ENCODE measurements at regions not wholly inside any gene's neighbourhood (a gene's known extent, or its start where the extent isn't known, plus 50 kb on each side); places are given as distances from the start of the nearest gene placed in this dataset.

DNA sequence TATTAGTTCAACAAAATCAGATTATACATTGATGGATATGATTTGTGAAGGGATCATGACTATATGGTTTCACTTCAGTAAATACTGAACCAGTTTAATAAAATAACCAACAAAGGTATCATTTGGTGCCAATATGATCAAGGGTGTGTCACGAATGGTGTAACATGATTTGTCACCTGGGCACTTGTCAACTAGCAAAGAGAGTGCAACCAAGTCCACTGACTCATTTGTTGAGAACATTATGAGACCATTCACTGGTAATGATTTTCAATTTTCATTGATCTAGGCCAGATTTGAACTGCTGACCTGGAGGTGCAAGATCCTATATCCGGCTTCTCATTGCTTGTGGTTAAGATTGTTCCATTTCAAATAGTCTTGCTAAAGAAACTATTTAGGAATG is 1037.9 kb downstream of the ROBO2 start:
- H3K4me1 ChIP-seq (ENCODE audit: insufficient read depth, low read length, poor library complexity, severe bottlenecking) = no peaks in the 10 kb centered on the region
- no peaks in the 10 kb centered on the region for H4K20me1 ChIP-seq (ENCODE audit: insufficient read depth, low read length, poor library complexity, severe bottlenecking)
- no peak overlapping the region for H3K4me3 ChIP-seq (ENCODE audit: low read length, poor library complexity, severe bottlenecking)
- no peak overlapping the region for H3K4me2 ChIP-seq (ENCODE audit: low read depth, low read length, poor library complexity, severe bottlenecking)
- H3F3A ChIP-seq (ENCODE audit: low read depth) = no peaks in the 10 kb centered on the region
- H3K27me3 ChIP-seq (ENCODE audit: insufficient read depth, low read length, poor library complexity, severe bottlenecking) = no peaks in the 10 kb centered on the region
- H2AFZ ChIP-seq (ENCODE audit: low read length) = no peak overlapping the region
- H3K9me3 ChIP-seq (ENCODE audit: insufficient read depth, low read depth, low read length) = no peaks in the 10 kb centered on the region
- H3K79me2 ChIP-seq (ENCODE audit: insufficient read depth, low read length) = no peaks in the 10 kb centered on the region
- H3K9ac ChIP-seq (ENCODE audit: low read depth, low read length, poor library complexity, severe bottlenecking) = no peak overlapping the region
- no peak for TF ChIP-seq EZH2phosphoT487 (IDR thresholded peaks at IDR 0.05; ENCODE audit: borderline replicate concordance)
- TF ChIP-seq, protein P1, sequence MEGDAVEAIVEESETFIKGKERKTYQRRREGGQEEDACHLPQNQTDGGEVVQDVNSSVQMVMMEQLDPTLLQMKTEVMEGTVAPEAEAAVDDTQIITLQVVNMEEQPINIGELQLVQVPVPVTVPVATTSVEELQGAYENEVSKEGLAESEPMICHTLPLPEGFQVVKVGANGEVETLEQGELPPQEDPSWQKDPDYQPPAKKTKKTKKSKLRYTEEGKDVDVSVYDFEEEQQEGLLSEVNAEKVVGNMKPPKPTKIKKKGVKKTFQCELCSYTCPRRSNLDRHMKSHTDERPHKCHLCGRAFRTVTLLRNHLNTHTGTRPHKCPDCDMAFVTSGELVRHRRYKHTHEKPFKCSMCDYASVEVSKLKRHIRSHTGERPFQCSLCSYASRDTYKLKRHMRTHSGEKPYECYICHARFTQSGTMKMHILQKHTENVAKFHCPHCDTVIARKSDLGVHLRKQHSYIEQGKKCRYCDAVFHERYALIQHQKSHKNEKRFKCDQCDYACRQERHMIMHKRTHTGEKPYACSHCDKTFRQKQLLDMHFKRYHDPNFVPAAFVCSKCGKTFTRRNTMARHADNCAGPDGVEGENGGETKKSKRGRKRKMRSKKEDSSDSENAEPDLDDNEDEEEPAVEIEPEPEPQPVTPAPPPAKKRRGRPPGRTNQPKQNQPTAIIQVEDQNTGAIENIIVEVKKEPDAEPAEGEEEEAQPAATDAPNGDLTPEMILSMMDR (conservative IDR thresholded peaks at IDR 0.05; ENCODE audit: low read length) = no peak
- H3K9me2 ChIP-seq (replicated peaks; ENCODE audit: low read depth, low read length) = no peaks in the 10 kb centered on the region
- H3K36me3 ChIP-seq (ENCODE audit: insufficient read depth, low read length) = no peaks in the 10 kb centered on the region

DNA sequence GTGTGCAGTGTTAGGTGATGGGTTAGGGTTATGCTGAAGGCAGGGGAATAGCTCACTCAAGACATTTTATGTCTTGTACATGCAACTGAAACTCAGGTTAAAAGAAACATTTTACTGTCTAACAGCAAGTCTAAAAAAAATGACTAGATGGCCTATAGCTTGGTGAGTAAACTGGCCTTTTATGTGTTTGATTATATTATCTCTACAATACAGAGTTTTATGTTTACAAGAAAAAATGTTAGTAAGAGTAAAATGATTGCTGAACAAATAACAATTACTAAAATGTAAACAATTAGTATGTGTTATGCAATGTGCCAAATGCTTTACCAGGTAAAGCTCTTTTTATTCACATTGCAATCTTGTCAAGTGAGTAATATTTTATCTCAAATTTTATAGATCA is 1039.6 kb downstream of the ROBO2 start:
- TF ChIP-seq, protein P1 (conservative IDR thresholded peaks at IDR 0.05; ENCODE audit: low read length) = no peak
- no peak for TF ChIP-seq EZH2phosphoT487 (IDR thresholded peaks at IDR 0.05; ENCODE audit: borderline replicate concordance)
- Histone ChIP-seq H3K79me2 (ENCODE audit: insufficient read depth, low read length) (no peaks in the 10 kb centered on the region), H3K9me3 (ENCODE audit: insufficient read depth, low read depth, low read length) (no peaks in the 10 kb centered on the region), H3K36me3 (ENCODE audit: insufficient read depth, low read length) (no peaks in the 10 kb centered on the region), H3K9me2 (replicated peaks; ENCODE audit: low read depth, low read length) (no peaks in the 10 kb centered on the region), H3K9ac (ENCODE audit: low read depth, low read length, poor library complexity, severe bottlenecking) (no peak overlapping the region), H2AFZ (ENCODE audit: low read length) (no peak overlapping the region), H3K4me3 (ENCODE audit: low read length, poor library complexity, severe bottlenecking) (no peak overlapping the region), H4K20me1 (ENCODE audit: insufficient read depth, low read length, poor library complexity, severe bottlenecking) (no peaks in the 10 kb centered on the region), H3K27me3 (ENCODE audit: insufficient read depth, low read length, poor library complexity, severe bottlenecking) (no peaks in the 10 kb centered on the region), H3K4me1 (ENCODE audit: insufficient read depth, low read length, poor library complexity, severe bottlenecking) (no peaks in the 10 kb centered on the region), H3F3A (ENCODE audit: low read depth) (no peaks in the 10 kb centered on the region), H3K4me2 (ENCODE audit: low read depth, low read length, poor library complexity, severe bottlenecking) (no peak overlapping the region)

DNA sequence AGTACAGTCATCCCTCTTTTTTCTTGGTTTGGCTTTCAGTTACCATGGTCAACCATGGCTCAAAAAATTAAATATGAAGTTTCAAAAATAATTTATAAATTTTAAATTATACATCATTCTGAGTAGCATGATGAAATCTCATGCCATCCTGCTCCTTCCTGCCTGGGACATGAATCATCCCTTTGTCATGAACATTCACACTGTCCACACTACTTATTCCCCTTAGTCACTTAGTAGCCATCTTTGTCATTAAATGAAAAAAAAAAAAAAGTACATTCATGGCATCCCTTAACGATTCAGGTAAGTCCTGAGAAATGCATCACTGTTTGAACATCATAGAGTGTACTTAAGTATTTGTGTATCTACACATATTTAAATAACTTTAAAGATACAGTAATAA is 1046.3 kb downstream of the ROBO2 start:
- Histone ChIP-seq H3K4me3 (ENCODE audit: low read length, poor library complexity, severe bottlenecking) (no peak overlapping the region), H3K4me2 (ENCODE audit: low read depth, low read length, poor library complexity, severe bottlenecking) (no peak overlapping the region), H3K79me2 (ENCODE audit: insufficient read depth, low read length) (no peaks in the 10 kb centered on the region), H3K27me3 (ENCODE audit: insufficient read depth, low read length, poor library complexity, severe bottlenecking) (no peaks in the 10 kb centered on the region), H2AFZ (ENCODE audit: low read length) (no peak overlapping the region), H3K9ac (ENCODE audit: low read depth, low read length, poor library complexity, severe bottlenecking) (no peak overlapping the region), H3K36me3 (ENCODE audit: insufficient read depth, low read length) (no peaks in the 10 kb centered on the region), H3K9me2 (replicated peaks; ENCODE audit: low read depth, low read length) (no peaks in the 10 kb centered on the region), H4K20me1 (ENCODE audit: insufficient read depth, low read length, poor library complexity, severe bottlenecking) (no peaks in the 10 kb centered on the region), H3K4me1 (ENCODE audit: insufficient read depth, low read length, poor library complexity, severe bottlenecking) (no peaks in the 10 kb centered on the region), H3F3A (ENCODE audit: low read depth) (no peaks in the 10 kb centered on the region), H3K9me3 (ENCODE audit: insufficient read depth, low read depth, low read length) (no peaks in the 10 kb centered on the region)
- TF ChIP-seq, protein P1 (conservative IDR thresholded peaks at IDR 0.05; ENCODE audit: low read length) = no peak
- TF ChIP-seq EZH2phosphoT487 (IDR thresholded peaks at IDR 0.05; ENCODE audit: borderline replicate concordance) = no peak
